ENCODE measurements at regions not wholly inside any gene's neighbourhood (a gene's known extent, or its start where the extent isn't known, plus 50 kb on each side); places are given as distances from the start of the nearest gene placed in this dataset.
"Not testable (repeated sequence)": the region's sequence is repeated elsewhere in the genome, so short reads cannot be mapped to it uniquely, and the experiment has no call there.

DNA sequence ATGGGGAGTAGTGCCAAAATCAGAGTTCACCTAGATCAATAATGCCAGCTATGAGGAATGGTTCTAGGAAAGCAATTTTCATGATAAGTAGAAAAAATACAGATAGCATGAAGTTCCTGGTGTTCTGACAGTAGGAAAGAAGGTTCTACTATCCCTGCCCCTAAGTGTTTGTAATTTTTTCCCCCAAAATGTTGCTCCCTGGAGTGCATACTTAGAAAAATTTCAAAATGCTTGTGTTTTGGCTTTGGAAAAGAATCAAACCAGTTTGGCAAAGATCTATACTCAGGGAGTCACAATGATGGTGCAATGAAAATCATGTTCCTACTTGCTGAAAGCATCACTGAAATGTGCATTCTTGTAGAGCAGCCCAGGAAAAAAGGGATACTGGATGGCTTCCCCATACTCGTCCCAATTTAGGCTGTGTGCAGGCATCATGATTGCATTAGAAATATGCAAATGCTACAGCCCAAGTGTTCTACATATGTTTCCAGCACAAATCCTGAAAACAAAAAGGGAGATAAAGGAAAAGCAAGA lies 74.7 kb downstream of the LPAR4 start:
- no peak for DNase-seq

DNA sequence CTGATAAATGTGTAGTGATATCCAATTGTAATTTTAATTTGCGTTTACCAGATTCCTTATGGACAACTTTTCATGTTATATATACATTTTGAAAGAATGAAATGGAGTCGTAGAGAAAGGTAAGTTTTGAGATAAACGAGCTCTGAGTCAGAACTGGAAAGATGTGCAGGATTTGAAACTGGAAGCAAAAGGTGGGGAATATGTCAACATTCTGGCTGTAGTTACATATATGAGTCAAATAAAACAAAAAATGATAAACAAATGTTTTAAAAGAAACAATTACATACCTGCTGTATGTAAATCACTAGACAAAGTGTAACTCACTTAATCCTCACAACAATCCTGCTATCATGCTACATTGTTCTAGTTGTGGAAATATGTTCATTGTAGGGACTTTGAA lies 84.0 kb downstream of the LPAR4 start:
- DNase-seq: peak in 1 of 5 experiments; percentile 35

DNA sequence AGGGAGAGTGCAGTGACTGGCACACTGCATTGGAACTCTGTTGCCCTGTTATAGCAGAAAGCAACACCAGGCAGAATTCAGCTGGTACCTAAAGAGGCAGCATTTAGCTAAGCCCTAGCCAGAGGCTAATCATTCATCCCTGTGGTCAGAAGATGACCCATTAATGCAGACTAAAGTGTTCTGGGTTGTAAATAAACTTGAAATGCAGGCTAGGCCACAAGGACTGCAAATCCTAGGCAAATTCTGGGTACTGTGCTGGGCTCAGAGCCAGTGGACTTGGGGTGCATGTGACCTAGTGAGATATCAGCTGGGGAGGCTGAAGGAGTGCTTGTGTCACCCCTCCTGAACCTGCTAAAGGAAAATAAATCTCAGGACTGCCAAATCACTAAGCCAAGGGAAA lies 91.2 kb downstream of the LPAR4 start:
- DNase-seq: no peak

DNA sequence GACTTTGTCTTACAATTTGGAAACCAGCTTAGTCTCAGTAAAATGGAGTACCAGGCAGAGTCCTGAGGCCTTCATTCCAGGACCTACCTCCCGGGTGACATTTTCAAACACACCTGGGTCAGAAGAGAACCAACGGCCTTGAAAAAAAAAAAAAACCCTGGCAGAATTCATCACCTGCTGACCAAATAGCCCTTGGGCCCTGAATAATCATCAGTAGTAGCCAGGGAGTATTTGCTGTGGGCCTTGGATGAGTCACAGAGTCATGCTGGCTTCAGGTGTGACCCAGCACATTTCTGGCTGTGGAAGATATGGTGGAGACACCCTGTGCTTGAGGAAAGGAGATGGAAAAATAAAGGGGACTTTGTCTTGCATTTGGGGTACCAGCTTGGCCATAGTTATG lies 92.2 kb downstream of the LPAR4 start:
- DNase-seq: no peak

DNA sequence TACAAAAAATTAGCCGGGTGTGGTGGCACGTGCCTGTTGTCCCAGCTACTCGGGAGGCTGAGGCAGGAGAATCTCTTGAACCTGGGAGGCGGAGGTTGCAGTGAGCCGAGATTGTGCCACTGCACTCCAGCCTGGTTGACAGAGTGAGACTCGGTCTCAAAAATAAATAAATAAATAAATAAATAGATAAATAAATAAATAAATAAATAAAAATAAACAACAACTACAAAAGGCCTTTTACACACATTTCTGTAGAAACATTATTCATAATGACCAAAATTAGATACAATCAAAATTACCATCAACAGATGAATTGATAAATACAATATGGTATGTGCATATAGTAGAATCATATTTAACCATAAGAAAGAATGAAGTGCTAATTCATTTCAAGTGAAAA lies 96.7 kb downstream of the LPAR4 start:
- DNase-seq: not testable (repeated sequence)

- not testable (repeated sequence) for DNase-seq
Observed at GRCh38 chrX:78881248-78881647, 63.9 kb upstream of the P2RY10 start.

- DNase-seq: peak in 1 of 5 experiments; percentile 57
Observed at GRCh38 chrX:78886550-78886949, 58.6 kb upstream of the P2RY10 start.

Measured in T-helper 2 cell (primary cell).